Gastrocnemius medialis (tissue), 4 donors: ENCODE measurements at regions not wholly inside any gene's neighbourhood (a gene's known extent, or its start where the extent isn't known, plus 50 kb on each side); places are given as distances from the start of the nearest gene placed in this dataset.

ENCODE experiments used
- ATAC-seq, 2 donors: fragments of 150-250 bp; one replicate each; pipeline ENCODE4 v1.9.1; 2016
- DNase-seq, 2 donors: peaks; one replicate each; pipeline ENCODE4 v3.0.0-alpha.2; 2019
- H3K27ac ChIP-seq, 4 donors: fragments of 200-600 bp; sonication (generic); 1 replicate in 1 of 4; 2 replicates in 3 of 4; pipeline ENCODE4 v1.5.1; 2016 to 2018; ENCODE audit warnings: mild to moderate bottlenecking in 2 of 4, moderate library complexity in 1 of 4
- H3K27me3 ChIP-seq, 3 donors: fragments of 200-600 bp; sonication (generic) in 2 of 3; 1 replicate in 1 of 3; 2 replicates in 2 of 3; pipeline versions ENCODE4 v1.5.1 to v1.6.0; 2016 to 2019; ENCODE audit warnings: mild to moderate bottlenecking in 1 of 3, moderate library complexity in 1 of 3
- H3K36me3 ChIP-seq, 2 donors: fragments of 200-600 bp; sonication (generic) in 1 of 2; one replicate each; pipeline ENCODE4 v1.5.1; 2017 to 2018
- H3K4me1 ChIP-seq, 2 donors: fragments of 200-600 bp; sonication (generic) in 1 of 2; one replicate each; pipeline ENCODE4 v1.5.1; 2016 to 2017; ENCODE audit warnings: mild to moderate bottlenecking in 2 of 2
- H3K4me3 ChIP-seq, 4 donors: fragments of 200-600 bp; sonication (generic) in 3 of 4; 1 replicate in 1 of 4; 2 replicates in 3 of 4; pipeline ENCODE4 v1.5.1; 2016 to 2019; ENCODE audit warnings: mild to moderate bottlenecking in 2 of 4
- H3K9me3 ChIP-seq, 3 donors: fragments of 200-600 bp; sonication (generic) in 2 of 3; 1 replicate in 1 of 3; 2 replicates in 2 of 3; pipeline ENCODE4 v1.5.1; 2016 to 2019
- POLR2A ChIP-seq, 2 donors: fragments of 450-650 bp; IDR thresholded peaks; one replicate each; pipeline ENCODE4 v1.6.1; 2017; ENCODE audit warnings: antibody characterized with exemption in 2 of 2, mild to moderate bottlenecking in 2 of 2, moderate library complexity in 2 of 2
- in situ Hi-C, 4 donors: fragments of 200-750 bp; cut with MboI; loops; one replicate each; pipeline versions ENCODE4 v1.15.0 to v1.8.0; 2017; ENCODE audit warnings: low sequenced_read_pairs in 4 of 4
- intact Hi-C: fragments of 100-400 bp; cut with DNase I; formaldehyde crosslinking; loops from one replicate; pipeline ENCODE4 v1.15.1; 2023; ENCODE audit warnings: low total_unique reads
- TF ChIP-seq, protein P1 (sequence below), 5 experiments: fragments of 450-650 bp in 3 of 5; fragments of 200-600 bp in 2 of 5; sonication (generic) in 2 of 5; IDR thresholded peaks in 4 of 5; conservative IDR thresholded peaks in 1 of 5; 1 replicate in 4 of 5; 2 replicates in 1 of 5; pipeline ENCODE4 v1.5.1; 2016 to 2019; ENCODE audit warnings: antibody characterized with exemption in 5 of 5, mild to moderate bottlenecking in 3 of 5, moderate library complexity in 3 of 5

DNA sequence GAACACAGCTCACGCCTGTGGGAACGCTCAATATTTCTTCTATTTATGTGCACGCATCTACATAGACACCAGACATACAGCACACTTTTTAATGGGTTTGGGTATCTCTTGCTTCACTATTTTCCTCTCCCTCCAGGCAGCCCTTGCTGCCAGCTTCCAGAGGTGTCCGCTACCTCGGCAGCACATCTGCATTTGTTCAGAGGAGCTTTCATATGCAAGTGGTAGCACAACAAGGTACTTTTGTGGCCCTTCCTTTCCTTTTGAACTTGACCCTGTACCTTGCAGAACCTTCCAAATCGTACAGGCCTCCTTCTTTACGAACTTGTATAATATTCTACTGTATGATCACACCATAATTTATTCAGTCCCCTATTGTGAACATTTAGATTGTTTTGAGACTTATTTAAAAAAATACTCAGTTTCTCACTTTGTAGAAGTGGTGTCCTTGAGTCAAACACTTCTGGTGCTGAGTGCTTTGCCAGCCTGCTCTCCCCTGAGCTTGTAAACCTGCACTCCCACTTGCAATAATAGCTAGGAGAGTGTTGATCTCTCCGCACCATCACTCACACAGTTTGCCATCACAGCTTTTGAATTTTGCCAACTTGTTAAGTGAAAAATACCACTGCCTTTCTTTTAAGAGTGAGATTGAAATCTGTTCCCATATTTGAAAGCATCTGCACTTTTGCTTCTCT is 106.0 kb upstream of the ZNF32 start:
- Histone ChIP-seq H3K4me3 (no peak overlapping the region), H3K27ac (no peak overlapping the region), H3K27me3 (no peaks in the 10 kb centered on the region), H3K36me3 (no peaks in the 10 kb centered on the region), H3K9me3 (no peaks in the 10 kb centered on the region), H3K4me1 (no peaks in the 10 kb centered on the region)
- no peak for ATAC-seq
- in situ Hi-C loops (no loop called here), intact Hi-C loops (no loop called here)
- TF ChIP-seq, protein P1, sequence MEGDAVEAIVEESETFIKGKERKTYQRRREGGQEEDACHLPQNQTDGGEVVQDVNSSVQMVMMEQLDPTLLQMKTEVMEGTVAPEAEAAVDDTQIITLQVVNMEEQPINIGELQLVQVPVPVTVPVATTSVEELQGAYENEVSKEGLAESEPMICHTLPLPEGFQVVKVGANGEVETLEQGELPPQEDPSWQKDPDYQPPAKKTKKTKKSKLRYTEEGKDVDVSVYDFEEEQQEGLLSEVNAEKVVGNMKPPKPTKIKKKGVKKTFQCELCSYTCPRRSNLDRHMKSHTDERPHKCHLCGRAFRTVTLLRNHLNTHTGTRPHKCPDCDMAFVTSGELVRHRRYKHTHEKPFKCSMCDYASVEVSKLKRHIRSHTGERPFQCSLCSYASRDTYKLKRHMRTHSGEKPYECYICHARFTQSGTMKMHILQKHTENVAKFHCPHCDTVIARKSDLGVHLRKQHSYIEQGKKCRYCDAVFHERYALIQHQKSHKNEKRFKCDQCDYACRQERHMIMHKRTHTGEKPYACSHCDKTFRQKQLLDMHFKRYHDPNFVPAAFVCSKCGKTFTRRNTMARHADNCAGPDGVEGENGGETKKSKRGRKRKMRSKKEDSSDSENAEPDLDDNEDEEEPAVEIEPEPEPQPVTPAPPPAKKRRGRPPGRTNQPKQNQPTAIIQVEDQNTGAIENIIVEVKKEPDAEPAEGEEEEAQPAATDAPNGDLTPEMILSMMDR (IDR thresholded peaks at IDR 0.05 in 4 of 5, conservative IDR thresholded peaks at IDR 0.05 in 1 of 5): no peak
- no peak for TF ChIP-seq POLR2A (IDR thresholded peaks at IDR 0.05)
- DNase-seq: no peak

DNA sequence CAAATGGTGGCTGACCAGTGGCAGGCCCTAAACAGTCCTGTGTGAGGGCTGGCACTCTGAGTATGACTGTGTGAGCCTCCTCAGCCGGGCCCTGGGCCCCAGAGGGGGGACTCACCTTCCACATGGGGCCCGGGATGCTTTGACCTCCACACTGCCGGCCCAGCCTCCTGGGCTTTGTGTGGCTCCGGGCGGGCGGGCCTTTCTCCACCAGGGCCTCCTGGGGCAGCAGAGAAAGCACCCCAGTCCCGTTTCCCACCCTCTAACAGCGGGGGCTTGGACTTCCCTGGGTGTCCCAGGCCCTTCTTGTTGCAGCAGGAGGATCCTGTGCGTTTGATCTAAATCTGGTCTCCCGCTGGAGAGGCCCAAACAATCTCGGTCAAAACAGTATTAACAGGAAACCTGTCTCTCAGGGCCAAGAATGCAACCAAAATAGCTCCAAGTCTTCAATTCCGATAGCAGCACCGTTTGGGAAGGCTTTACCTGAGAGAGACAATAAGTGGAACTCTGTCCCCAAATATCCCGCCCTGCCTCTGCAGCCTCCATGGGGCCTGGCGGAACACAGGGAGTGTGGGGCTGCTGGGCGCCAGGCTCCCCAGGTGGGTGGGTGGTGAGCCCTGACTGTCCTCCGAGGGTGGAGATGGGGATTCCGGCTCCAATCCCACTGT is 104.8 kb upstream of the ZNF32 start:
- no peak for DNase-seq
- intact Hi-C loops: no loop called here
- H3K27ac ChIP-seq: peak overlapping the region in 1 of 4 donors; percentile 20

DNA sequence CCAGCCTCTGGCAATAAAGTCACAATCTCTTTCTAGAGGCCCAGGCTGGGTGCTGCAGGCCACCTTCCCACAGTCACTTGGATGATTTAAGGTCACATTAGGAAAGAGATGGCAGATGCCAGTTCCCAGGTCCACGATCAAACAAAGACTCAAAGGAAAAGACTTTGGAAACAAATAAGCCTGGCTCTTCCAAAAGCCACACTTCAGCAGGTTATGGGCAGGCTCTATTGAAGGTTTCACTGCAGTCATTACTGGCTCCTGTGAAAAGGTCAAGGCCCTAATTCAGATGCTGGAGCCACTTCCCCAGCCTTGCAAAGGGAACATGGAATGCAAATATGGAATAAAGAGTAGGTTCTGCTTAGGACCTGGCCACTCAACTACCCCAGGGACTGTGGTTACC is 104.0 kb upstream of the ZNF32 start:
- no peaks in the 10 kb centered on the region for H3K9me3 ChIP-seq

More for the DNA sequence above, 104.8 kb upstream of the ZNF32 start:
- TF ChIP-seq, protein P1 (IDR thresholded peaks at IDR 0.05 in 4 of 5, conservative IDR thresholded peaks at IDR 0.05 in 1 of 5): no peak
- no peak for TF ChIP-seq POLR2A (IDR thresholded peaks at IDR 0.05)
- no peaks in the 10 kb centered on the region for H3K27me3 ChIP-seq
- no peaks in the 10 kb centered on the region for H3K9me3 ChIP-seq
- no peaks in the 10 kb centered on the region for H3K36me3 ChIP-seq
- in situ Hi-C loops: no loop called here
- no peak for ATAC-seq
- no peaks in the 10 kb centered on the region for H3K4me1 ChIP-seq
- no peak overlapping the region for H3K4me3 ChIP-seq

DNA sequence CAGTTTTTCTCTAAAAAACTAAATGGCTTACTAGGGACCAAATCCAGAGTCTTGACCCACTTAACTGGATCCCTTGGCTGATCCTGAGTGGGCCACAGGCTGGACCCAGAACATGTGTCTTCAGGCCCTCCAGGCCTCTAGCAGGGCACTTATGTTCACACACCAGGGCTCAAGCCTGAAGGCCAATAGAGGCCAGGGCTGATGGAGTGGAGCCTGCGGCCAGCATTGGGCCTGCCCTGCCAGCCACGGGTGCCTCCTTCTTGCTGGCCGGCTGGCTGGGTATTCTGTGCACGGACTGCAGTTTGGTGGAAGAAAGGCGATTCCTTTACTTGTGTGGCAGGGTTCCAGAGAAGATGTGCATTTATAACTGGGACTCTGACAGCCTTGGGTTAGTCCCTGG is 103.0 kb upstream of the ZNF32 start:
- Histone ChIP-seq H3K36me3 (no peaks in the 10 kb centered on the region), H3K4me1 (no peaks in the 10 kb centered on the region), H3K4me3 (no peak overlapping the region), H3K27ac (no peak overlapping the region), H3K9me3 (no peaks in the 10 kb centered on the region), H3K27me3 (no peaks in the 10 kb centered on the region)
- intact Hi-C loops: no loop called here
- in situ Hi-C loops: no loop called here
- ATAC-seq: no peak
- no peak for DNase-seq
- TF ChIP-seq POLR2A (IDR thresholded peaks at IDR 0.05): no peak
- TF ChIP-seq, protein P1 (IDR thresholded peaks at IDR 0.05 in 4 of 5, conservative IDR thresholded peaks at IDR 0.05 in 1 of 5): no peak

More for the DNA sequence above, 104.0 kb upstream of the ZNF32 start:
- no peak overlapping the region for H3K4me3 ChIP-seq
- no peaks in the 10 kb centered on the region for H3K36me3 ChIP-seq
- TF ChIP-seq, protein P1 (IDR thresholded peaks at IDR 0.05 in 4 of 5, conservative IDR thresholded peaks at IDR 0.05 in 1 of 5): no peak
- no peak for TF ChIP-seq POLR2A (IDR thresholded peaks at IDR 0.05)
- H3K27ac ChIP-seq: no peak overlapping the region
- H3K27me3 ChIP-seq: no peaks in the 10 kb centered on the region
- intact Hi-C loops (no loop called here), in situ Hi-C loops (no loop called here)
- DNase-seq: no peak
- no peaks in the 10 kb centered on the region for H3K4me1 ChIP-seq
- ATAC-seq: no peak
